Esophagus (tissue), 2 donors: ENCODE measurements at regions not wholly inside any gene's neighbourhood (a gene's known extent, or its start where the extent isn't known, plus 50 kb on each side); places are given as distances from the start of the nearest gene placed in this dataset.

Experiments
- H3K27ac ChIP-seq, 2 donors: one replicate each; pipeline ENCODE4 v1.5.1; 2013; ENCODE audit warnings: low read depth in 2 of 2, mild to moderate bottlenecking in 2 of 2, inconsistent platforms in 1 of 2, low read length in 1 of 2, moderate library complexity in 1 of 2
- H3K27me3 ChIP-seq, 2 donors: one replicate each; pipeline ENCODE4 v1.6.1; 2013; ENCODE audit warnings: low read length in 2 of 2, control low read depth in 1 of 2, mild to moderate bottlenecking in 1 of 2; ENCODE audit not compliant: insufficient read depth in 2 of 2, control insufficient read depth in 1 of 2
- H3K36me3 ChIP-seq, 2 donors: one replicate each; pipeline ENCODE4 v1.6.1; 2013; ENCODE audit warnings: low read length in 1 of 2; ENCODE audit not compliant: control insufficient read depth in 2 of 2, insufficient read depth in 2 of 2
- H3K4me1 ChIP-seq, 2 donors: one replicate each; pipeline ENCODE4 v1.6.1; 2013; ENCODE audit warnings: low read length in 1 of 2; ENCODE audit not compliant: control insufficient read depth in 2 of 2, insufficient read depth in 2 of 2
- H3K4me3 ChIP-seq, 2 donors: one replicate each; pipeline ENCODE4 v1.5.1; 2013; ENCODE audit warnings: low read length in 2 of 2, mild to moderate bottlenecking in 2 of 2, low read depth in 1 of 2, moderate library complexity in 1 of 2
- H3K9me3 ChIP-seq, 2 donors: one replicate each; pipeline ENCODE4 v1.6.1; 2013; ENCODE audit warnings: mild to moderate bottlenecking in 2 of 2, low read depth in 1 of 2, low read length in 1 of 2, moderate library complexity in 1 of 2; ENCODE audit not compliant: control insufficient read depth in 2 of 2, insufficient read depth in 1 of 2
- WGBS, 2 donors: extraction: QIAGEN DNeasy Blood & Tissue Kit; methylation state at CpG; one replicate each; pipeline ENCODE4 v1.1.7; 2013; 5-methylcytosine and 5-hydroxymethylcytosine counted together
- donor health status: healthy with polysubstance abuse.
- donor health status: Bipolar disorder and iron deficiency.

GRCh38 chr6:143609972-143610371 lies 67.8 kb upstream of the PHACTR2 start:
- Histone ChIP-seq H3K27ac (no peak overlapping the region), H3K9me3 (no peaks in the 10 kb centered on the region), H3K4me3 (no peak overlapping the region), H3K36me3 (no peaks in the 10 kb centered on the region), H3K27me3 (no peaks in the 10 kb centered on the region), H3K4me1 (peaks cover 0 to 4% of the 10 kb centered on the region in 2 donors)
- 76 to 86% methylated on average over 1 of the region's 1 CpG for WGBS, 2 donors

GRCh38 chr6:143609501-143609900 lies 68.3 kb upstream of the PHACTR2 start:
- H3K27ac ChIP-seq, result no peak overlapping the region
- peaks cover 0 to 4% of the 10 kb centered on the region in 2 donors for H3K4me1 ChIP-seq
- WGBS, 2 donors, result 26 to 50% methylated on average over 1 of the region's 1 CpG
- H3K4me3 ChIP-seq, result no peak overlapping the region
- no peaks in the 10 kb centered on the region for H3K9me3 ChIP-seq
- no peaks in the 10 kb centered on the region for H3K27me3 ChIP-seq
- H3K36me3 ChIP-seq, result no peaks in the 10 kb centered on the region

GRCh38 chr6:143608906-143609305 lies 68.9 kb upstream of the PHACTR2 start:
- H3K27ac ChIP-seq, result no peak overlapping the region
- H3K9me3 ChIP-seq, result no peaks in the 10 kb centered on the region
- 93 to 95% methylated on average over 5 of the region's 5 CpGs for WGBS, 2 donors
- no peaks in the 10 kb centered on the region for H3K27me3 ChIP-seq
- H3K4me3 ChIP-seq, result no peak overlapping the region
- no peaks in the 10 kb centered on the region for H3K36me3 ChIP-seq
- H3K4me1 ChIP-seq, result peaks cover 0 to 4% of the 10 kb centered on the region in 2 donors

GRCh38 chr6:143607974-143608373 lies 69.8 kb upstream of the PHACTR2 start:
- H3K4me3 ChIP-seq, result no peak overlapping the region
- H3K9me3 ChIP-seq, result no peaks in the 10 kb centered on the region
- H3K4me1 ChIP-seq, result peaks cover 0 to 4% of the 10 kb centered on the region in 2 donors
- no peaks in the 10 kb centered on the region for H3K27me3 ChIP-seq
- 54 to 56% methylated on average over 7 of the region's 7 CpGs for WGBS, 2 donors
- no peaks in the 10 kb centered on the region for H3K36me3 ChIP-seq
- no peak overlapping the region for H3K27ac ChIP-seq

GRCh38 chr6:143607168-143607567 lies 70.6 kb upstream of the PHACTR2 start:
- Histone ChIP-seq H3K4me3 (no peak overlapping the region), H3K4me1 (peaks cover 0 to 4% of the 10 kb centered on the region in 2 donors), H3K27me3 (no peaks in the 10 kb centered on the region), H3K36me3 (no peaks in the 10 kb centered on the region), H3K9me3 (no peaks in the 10 kb centered on the region), H3K27ac (no peak overlapping the region)
- WGBS, 2 donors, result 82 to 83% methylated on average over 7 of the region's 7 CpGs

GRCh38 chr6:143605906-143606521 lies 71.8 kb upstream of the PHACTR2 start:
- Histone ChIP-seq H3K27me3 (no peaks in the 10 kb centered on the region), H3K9me3 (no peaks in the 10 kb centered on the region), H3K27ac (no peak overlapping the region), H3K4me1 (peaks cover 0 to 4% of the 10 kb centered on the region in 2 donors), H3K36me3 (no peaks in the 10 kb centered on the region), H3K4me3 (no peak overlapping the region)
- 91 to 93% methylated on average over 6 of the region's 6 CpGs for WGBS, 2 donors

- Histone ChIP-seq H3K36me3 (no peaks in the 10 kb centered on the region), H3K4me3 (no peak overlapping the region), H3K9me3 (no peaks in the 10 kb centered on the region), H3K4me1 (peaks cover 0 to 4% of the 10 kb centered on the region in 2 donors), H3K27ac (no peak overlapping the region), H3K27me3 (no peaks in the 10 kb centered on the region)
- WGBS, 2 donors, result 73 to 83% methylated on average over 1 of the region's 1 CpG
Measured at GRCh38 chr6:143603455-143603854, 74.3 kb upstream of the PHACTR2 start.

- Histone ChIP-seq H3K27ac (no peak overlapping the region), H3K9me3 (no peaks in the 10 kb centered on the region), H3K36me3 (no peaks in the 10 kb centered on the region), H3K4me1 (no peaks in the 10 kb centered on the region), H3K27me3 (no peaks in the 10 kb centered on the region), H3K4me3 (no peak overlapping the region)
- 45 to 71% methylated on average over 2 of the region's 2 CpGs for WGBS, 2 donors
Measured at GRCh38 chr6:143601504-143601903, 76.3 kb upstream of the PHACTR2 start.

- 98% methylated on average over 2 of the region's 2 CpGs for whole genome bisulfite sequencing, 2 donors
- no peaks in the 10 kb centered on the region for H3K27me3 ChIP-seq
- H3K4me1 ChIP-seq, result no peaks in the 10 kb centered on the region
- H3K27ac ChIP-seq, result no peak overlapping the region
- H3K4me3 ChIP-seq, result no peak overlapping the region
- no peaks in the 10 kb centered on the region for H3K9me3 ChIP-seq
- no peaks in the 10 kb centered on the region for H3K36me3 ChIP-seq
Measured at GRCh38 chr6:143600821-143601220, 76.9 kb upstream of the PHACTR2 start.

- Histone ChIP-seq H3K27ac (no peak overlapping the region), H3K4me3 (no peak overlapping the region), H3K27me3 (no peaks in the 10 kb centered on the region), H3K36me3 (no peaks in the 10 kb centered on the region), H3K4me1 (peaks cover 2 to 4% of the 10 kb centered on the region in 2 donors), H3K9me3 (no peaks in the 10 kb centered on the region)
- WGBS, 2 donors, result 62 to 70% methylated on average over 3 of the region's 3 CpGs
Measured at GRCh38 chr6:143598466-143599080, 79.2 kb upstream of the PHACTR2 start.
